Esophagus mucosa (tissue), 1 donor: ENCODE measurements at regions not wholly inside any gene's neighbourhood (a gene's known extent, or its start where the extent isn't known, plus 50 kb on each side); places are given as distances from the start of the nearest gene placed in this dataset.
"Not testable (repeated sequence)": the region's sequence is repeated elsewhere in the genome, so short reads cannot be mapped to it uniquely, and the experiment has no call there.

Experiments used
- ATAC-seq: fragments of 200-7000 bp; cut with Tn5 transposase; one replicate; pipeline ENCODE4 v1.9.1; 2020
- donor health status: DM: yes; HTN: yes; CAD: no.

DNA sequence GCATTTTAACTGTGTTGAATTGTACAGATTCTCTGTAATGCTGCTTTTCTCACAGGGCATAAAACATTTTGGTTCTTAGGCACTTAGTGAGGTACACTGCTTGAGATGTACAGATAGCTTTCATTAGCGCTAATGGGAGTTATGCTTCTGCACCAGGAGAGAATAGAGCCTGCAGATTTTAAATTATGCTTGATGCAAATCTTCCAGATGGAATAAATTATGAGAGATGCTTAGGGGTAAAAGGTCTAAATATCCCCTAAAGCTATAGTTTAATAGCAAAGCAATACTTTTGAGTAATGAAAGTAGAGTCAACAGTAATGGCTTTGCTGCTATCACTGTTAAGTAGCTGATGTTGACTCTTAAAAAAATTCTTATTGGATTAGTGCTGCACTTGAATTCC, 248.9 kb downstream of the S1PR1 start:
- ATAC-seq: no peak

DNA sequence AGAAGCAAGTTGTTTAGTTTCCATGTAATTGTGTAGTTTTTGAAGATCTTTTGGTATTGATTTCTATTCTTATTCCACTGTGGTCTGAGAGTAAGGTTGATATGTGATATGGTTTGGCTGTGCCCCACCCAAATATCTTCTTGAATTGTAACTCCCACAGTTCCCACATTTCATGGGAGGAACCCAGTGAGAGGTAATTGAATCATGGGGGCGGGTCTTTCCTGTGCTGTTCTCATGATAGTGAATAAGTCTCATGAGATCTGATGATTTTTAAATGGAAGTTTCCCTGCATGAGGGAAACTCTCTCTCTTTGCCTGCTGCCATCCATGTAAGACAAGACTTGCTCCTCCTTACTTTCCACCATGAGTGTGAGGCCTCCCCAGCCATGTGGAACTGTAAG, 255.3 kb downstream of the S1PR1 start:
- ATAC-seq: not testable (repeated sequence)

DNA sequence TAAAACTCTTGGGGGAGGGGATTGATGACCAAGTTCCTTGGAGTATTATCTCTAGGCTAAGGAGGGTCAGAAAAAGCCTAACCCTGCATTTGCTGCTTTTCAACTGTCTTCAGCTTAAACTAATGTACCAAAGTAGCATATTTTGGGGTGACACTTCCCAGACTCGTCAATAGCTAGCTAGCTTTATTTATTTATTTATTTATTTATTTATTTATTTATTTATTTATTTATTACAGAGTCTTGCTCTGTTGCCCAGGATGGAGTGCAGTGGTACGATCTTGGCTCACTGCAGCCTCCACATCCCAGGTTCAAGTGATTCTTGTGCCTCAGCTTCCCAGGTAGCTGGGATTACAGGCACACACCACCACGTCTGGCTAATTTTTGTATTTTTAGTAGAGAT, 257.1 kb downstream of the S1PR1 start:
- not testable (repeated sequence) for ATAC-seq

DNA sequence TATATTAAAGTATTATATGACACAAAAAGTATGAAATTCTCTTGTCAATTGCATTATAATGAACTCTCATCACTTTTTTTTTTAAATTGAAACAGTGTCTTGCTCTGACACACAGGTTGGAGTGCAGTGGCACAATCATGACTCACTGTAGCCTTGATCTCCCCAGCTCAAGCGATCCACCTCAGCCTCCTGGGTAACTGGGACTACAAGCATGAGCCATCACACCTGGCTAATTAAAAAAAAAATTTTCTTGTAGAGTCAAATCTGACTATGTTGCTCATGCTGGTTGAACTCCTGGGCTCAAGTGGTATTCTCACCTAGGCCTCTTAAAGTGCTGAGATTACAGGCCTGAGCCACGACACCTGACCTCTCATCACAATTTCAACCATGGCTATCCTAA, 259.3 kb downstream of the S1PR1 start:
- no peak for ATAC-seq

DNA sequence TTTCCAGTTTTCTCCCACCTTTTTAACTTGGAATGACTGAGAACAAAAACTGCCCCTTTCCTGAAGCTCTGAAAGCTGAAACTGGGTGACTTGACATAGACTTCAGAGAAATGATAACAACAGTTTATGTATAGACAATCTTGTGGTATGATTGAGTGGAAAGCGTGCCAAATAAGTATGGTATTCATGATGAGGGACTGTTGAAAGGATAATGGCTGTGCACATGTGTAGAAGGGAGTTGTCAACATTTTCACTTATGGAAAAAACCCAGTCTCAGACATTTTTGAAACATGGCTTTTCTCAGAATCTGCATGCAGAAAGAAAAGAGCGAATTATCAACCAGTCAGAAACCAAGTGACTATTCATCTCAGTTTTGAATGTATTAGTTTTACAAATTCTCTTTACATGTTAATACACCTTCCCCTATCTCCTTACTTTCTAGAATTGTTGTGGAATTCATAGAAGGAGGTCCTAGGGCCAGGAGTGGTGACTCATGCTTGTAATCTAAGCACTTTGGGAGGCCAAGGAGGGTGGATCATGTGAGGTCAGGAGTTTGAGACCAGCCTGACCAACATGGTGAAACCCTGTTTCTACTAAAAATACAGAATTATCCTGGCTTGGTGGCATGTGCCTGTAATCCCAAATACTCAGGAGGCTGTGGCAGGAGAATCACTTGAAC, 261.2 kb downstream of the S1PR1 start:
- no peak for ATAC-seq

DNA sequence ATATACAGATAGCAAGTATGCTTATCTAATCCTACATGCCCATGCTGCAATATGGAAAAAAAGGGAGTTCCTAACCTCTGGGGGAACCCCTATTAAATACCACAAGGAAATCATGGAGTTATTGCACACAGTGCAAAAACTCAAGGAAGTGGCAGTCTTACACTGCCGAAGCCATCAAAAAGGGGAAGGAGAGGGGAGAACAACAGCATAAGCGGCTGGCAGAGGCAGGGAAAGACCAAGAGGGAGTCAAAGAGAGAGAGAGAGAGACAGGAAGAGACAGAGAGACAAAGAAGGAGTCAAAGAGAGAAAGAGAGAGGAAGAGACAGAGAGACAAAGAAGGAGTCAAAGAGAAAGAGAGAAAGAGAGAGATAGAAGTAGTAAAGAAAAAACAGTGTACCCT, 267.3 kb downstream of the S1PR1 start:
- ATAC-seq: not testable (repeated sequence)

DNA sequence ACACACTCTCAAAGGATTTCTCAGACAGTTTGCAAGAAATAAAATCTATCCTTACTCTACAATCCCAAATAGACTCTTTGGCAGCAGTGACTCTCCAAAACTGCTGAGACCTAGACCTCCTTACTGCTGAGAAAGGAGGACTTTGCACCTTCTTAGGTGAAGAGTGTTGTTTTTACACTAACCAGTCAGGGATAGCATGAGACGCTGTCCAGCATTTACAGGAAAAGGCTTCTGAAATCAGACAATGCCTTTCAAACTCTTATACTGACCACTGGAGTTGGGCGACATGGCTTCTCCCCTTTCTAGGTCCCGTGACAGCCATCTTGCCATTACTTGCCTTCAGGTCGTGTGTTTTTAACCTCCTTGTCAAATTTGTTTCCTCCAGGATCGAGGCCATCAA, 268.4 kb downstream of the S1PR1 start:
- ATAC-seq: not testable (repeated sequence)

DNA sequence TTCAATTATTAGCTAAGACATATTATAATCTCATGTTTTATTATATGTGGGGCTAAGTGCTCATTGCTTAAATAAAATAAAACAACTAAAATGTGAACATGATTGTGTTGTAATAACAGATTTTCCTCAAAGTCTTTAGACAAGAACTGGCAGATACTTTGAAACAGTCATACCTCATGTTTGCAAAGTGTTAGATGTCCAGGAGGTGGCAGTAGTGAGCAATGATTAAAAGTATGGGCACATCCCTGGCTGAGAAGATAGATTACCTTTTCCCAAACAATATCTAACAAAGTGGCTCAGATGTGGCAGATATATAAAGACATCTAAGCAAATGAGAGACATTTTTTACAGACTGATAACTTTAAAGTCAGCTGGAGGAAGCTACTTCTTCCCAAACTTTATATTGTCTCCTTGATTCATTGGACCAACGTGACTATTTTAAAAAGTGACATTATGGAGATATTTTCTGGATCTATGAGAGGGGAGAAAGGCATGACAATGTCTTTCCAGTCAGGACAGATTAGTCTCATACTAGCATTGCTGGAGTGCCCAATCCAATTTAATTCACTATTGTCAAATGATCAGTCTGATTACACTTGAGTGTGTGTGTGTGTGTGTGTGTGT, 269.8 kb downstream of the S1PR1 start:
- ATAC-seq: peak; percentile 48

DNA sequence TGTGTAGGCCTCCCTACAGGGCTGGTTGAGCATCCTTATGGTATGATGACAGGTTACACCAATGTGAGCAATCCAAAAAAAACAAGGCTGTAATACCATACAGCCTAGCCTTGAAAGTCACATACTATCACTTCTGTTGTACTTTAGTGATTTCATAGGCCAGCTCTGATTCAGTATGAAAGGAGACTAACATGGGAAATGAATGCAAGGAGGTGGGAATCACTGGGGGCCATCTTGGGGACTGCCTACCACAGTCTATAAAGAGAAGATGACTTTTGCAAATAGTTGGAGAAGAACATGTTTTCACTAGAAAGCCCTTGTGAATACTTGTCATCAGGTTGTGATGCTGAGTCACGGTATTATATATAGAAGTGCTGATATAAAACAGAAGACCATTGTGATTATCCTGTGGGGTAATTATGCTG, 270.7 kb downstream of the S1PR1 start:
- no peak for ATAC-seq

DNA sequence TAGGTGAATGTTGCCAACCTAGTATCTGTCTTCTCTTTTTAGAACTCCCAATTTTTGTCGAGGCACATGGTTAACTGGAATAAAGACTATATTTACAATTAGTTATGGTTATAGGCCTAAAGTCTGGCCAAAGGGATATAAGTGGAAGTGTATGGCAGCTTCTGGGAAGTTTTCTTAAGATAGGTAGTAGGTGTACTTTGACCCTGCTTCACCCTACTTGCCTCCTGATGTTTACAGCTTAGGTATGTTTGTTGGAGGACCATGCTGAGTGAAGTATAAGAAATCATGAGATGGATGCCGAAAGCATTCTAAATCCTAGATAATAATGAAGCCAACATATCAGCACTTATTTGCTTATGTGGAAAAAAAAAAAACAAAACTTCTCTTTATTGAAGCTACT, 272.1 kb downstream of the S1PR1 start:
- no peak for ATAC-seq

DNA sequence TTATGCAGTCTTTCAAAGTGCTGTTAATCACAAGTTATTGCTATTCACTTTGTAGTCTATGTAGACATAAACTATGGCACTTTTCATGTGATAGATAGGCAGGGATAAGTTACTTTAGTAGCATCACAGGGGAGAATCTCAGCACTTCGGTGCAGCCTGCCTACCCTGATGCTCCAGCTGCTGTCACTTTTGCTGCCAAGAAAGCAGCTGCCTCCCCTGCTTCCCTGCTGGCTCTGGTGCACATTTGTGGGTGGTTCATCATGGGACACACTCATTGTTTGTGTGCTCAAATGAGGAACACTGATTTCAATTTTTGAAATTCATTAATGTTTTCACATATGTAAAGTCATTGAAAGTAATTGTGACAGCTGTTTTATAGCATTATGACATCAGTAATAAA, 272.6 kb downstream of the S1PR1 start:
- no peak for ATAC-seq

DNA sequence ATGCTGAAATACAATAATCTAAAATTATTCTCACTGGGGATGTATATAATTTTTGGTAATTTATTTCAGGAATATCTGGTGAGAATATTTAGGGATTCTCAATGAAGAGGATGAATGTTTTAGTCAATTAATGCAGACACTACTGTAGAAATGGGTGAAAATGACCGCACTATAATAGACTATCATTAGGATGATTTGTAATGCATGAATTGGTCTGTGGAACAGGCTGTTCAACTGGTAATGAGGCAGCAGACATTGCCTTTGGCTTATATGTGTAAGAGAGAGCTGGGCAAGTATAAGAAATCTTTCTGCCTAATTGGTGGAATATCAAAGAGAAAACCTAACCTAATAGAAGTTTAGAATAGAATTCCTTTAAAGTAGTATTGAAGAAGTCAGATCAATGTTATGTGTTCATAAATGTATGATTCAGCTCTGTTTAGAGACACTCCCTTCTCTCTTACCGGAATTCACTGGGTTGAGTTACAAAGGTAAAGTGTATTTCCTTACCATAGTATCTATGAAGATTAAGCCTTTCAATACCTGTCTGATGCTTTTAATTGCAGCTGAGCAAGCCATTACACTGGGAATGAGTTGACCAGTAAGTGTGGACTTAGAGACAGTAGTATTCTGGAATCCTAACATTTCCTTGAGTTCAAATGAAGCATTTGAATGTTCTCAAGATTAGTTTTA, 274.5 kb downstream of the S1PR1 start:
- ATAC-seq: no peak

DNA sequence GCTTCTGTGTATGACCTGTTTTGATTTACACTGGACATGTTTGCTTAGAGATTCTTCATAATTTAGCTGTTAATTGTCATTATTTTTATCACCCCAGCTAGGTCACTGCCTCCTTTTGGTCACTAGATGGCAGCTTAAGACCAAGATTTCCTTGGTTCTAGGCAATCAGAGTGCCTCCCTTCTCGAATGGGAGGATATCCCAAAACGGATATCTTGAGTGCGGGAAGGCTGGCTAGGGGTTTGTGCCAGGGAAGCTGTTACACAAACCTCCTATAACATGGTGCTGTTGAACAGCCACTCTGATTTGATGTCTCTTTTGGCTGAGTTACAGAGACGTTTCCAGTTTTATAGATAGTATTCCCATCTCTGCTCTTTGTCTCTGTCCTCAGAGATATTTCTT, 283.5 kb downstream of the S1PR1 start:
- ATAC-seq: peak; percentile 55

DNA sequence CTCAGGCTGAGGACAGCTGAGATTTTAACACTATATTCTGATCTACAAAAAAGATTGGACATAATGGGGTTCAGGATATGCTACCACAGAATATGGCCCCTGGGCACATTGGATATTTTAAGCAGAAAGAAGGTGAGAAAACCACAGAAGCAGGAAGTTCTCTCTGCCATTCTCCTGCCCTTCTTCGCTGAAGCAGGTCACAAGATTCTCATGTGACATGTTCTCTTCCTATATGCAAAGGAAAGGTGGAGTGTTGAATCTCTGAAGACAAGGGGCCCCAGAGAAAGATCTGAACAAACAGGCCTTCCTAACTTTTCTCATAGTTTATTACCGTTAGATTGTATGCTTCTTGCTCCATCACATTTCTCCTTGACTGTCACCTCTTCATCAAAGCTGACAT, 285.7 kb downstream of the S1PR1 start:
- no peak for ATAC-seq

DNA sequence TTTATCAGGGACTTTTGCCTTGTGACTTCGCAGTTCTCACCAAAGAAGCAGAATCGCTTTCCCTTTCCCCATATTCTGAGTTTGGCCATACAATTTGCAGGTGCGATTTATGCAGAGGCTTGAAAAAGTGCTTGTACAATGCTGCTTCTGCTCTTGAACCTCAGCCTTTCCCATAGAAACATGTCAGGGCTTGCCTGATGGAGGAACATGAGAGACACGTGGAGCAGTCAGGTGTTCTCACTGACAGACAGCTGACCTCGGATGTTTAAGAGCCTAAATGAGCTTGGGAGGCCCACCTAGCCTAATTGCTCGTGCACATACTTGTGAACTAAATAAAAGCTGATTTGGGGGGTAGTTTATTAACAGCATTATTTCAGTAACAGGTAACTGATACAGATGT, 290.0 kb downstream of the S1PR1 start:
- ATAC-seq: no peak

DNA sequence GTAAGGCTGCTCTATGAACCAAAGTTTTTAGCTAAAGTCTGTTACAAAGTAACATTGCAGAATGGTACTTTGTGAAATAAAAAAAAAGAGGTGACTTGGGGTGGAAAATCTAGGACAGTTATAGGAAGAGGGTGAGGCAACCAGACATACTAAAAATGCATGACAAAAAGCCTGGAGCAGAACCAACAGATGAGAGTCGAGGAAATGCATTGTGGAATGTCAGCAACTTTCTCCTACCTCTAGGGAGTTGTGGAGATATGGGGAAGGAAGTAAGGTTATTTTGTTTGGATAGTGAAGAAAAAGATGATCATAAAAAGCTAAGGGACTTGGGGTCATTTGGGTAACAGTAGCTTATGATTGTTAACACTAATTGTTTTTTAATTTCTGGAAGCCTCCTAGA, 295.6 kb downstream of the S1PR1 start:
- ATAC-seq: no peak

DNA sequence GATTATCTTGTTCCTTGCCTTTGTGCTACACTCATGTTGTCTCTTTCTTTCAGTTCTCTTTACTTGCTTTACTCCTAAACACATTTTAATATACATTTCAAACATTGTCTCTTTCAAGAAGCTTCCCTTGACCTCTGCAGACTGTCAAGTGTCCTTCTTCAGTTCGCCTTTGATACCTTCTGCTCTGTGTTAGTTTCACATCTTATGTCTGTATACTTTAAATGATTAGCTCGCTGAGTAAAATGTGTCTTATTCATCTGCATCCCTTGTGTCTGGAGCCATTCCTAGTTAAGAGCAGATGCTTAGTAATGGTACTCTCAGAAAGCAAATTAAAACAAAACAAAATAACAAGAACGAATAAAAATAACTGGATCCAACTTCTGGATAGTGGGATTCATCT, 303.3 kb downstream of the S1PR1 start:
- no peak for ATAC-seq

DNA sequence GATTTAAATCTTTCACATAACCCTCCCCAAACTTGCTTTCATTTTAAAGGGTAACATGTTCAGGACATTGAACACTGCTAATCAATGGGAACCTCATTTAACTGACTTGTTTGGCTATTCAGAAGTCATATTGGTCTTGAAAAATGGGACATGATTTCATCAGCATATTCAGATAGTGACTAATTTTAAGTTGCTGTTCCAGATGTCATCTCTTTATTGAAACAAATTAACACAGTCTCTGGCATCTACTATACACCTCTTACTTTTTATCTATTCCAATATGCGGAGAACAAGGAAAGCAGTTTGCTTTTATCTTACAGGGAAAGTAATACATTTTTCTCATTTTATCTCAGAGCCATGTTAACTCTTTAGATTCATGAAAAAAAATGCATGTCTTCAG, 310.1 kb downstream of the S1PR1 start:
- ATAC-seq: no peak

DNA sequence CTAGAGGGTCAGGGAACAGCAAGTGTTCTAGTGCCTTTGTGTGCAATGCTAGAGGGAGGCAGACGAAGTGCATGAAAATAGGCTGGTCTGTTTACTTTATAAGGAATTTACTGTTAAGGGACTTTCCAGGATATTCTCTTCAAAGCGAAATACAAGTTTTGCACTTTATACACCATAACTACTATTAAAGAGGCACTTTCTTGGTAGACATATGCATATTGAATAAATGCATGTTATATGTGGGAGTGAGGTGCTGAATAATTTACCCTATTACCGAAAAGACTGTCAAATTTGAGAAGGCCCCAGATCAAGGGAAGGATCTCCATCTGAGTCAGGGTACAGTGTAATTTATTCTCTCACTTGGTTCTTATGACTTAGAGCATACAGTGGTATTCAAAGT, 310.5 kb downstream of the S1PR1 start:
- no peak for ATAC-seq

DNA sequence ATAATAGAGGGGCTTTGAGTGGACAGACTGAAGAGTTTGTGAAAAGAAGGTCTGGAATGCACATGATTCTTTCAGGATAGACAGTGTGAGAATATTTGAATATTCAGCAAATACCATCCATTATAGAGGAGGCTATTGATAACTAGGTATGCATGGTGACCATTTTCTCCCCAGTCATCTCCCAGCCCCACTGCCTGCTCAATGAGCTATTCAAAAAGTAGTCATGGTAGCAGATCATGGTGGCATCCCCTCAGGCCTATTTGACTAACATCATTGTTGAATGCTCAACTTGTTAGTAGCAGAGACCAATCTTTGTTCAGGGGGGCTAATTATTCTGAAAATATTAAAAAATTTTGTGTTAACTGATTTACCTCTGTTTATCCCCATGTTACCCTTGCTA, 311.6 kb downstream of the S1PR1 start:
- no peak for ATAC-seq

DNA sequence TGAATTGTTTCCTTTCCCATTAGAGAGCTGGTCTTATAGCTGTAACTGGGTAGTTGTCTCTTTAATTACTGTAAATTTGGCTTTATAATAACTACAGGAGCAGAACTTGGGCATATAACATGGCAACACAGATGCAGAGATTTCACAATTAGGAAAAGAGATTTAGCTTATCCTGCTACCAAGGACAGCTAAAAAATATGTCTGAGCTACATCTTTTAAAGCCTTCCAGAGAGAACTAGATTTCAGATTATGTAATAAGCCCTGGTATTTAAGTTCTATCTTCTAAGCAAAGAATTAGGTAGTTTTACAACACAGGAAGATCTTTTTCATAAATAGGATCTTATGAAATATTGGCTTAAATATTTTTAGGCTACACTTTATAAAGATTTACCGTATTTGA, 313.8 kb downstream of the S1PR1 start:
- no peak for ATAC-seq

DNA sequence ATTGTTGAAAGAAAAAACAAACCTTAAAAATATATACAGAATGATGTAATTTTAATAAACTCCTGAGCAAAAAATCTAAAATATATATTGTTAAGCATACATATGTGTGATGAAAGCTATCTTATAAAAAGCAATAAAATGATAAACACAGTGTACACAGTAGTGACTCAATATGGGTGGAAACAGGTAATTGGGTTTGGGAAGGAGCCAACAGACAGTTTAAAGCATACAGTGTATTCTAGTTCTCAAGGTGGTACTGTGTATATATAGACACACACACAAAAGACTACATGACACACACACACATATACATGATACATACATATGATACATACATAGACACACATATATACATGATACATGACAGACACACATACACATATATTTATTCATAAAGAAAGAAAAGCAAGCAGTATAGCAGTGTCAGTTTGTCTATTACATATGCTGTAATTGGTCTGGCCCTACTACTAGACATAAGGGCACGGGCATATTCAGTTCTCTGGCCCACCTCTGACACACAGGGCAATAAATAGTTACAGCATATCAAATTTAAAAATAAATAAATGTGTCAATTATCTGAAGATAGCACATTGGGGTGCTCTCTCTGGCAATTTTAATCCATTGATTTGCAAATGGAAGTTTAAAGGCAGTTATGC, 330.2 kb downstream of the S1PR1 start:
- no peak for ATAC-seq

DNA sequence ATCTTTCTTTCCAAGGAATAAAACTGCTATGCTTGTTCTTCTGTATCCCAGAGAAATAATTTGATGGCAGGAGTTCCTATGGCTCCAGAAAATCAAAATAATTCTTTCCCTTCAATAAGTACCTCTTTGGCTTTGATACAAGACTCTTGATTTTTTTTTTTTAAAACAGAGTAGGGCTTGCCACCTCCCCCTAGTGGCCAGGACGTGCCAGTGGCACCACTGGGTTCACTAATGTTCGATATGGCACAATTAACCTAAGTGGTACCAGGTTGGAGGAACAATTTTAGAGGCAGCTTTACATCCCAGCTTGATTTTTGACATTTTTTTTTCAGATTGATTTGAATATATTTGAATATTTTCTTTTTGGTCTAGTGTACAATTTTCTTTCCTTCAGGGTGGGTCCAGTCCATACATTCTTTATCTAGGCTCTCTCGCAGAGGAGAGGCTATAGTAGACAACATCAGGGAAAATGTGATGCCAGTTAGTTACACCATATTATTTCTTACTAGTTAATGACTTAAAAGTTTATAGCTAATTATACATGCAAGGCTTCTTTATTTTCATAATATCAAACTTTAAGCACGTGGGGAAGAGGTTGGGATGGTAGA, 330.9 kb downstream of the S1PR1 start:
- no peak for ATAC-seq
